ENCODE measurements at regions not wholly inside any gene's neighbourhood (a gene's known extent, or its start where the extent isn't known, plus 50 kb on each side); places are given as distances from the start of the nearest gene placed in this dataset.

- TF ChIP-seq CTCF (conservative IDR thresholded peaks at IDR 0.05; ENCODE audit: low read length) (no peak), EZH2phosphoT487 (IDR thresholded peaks at IDR 0.05; ENCODE audit: borderline replicate concordance) (no peak)
These were observed 126.9 kb downstream of the ID4 start for GRCh38 chr6:19964115-19964514.
